ENCODE measurements at regions not wholly inside any gene's neighbourhood (a gene's known extent, or its start where the extent isn't known, plus 50 kb on each side); places are given as distances from the start of the nearest gene placed in this dataset.
A peak's percentile ranks its signal among the peaks of the same experiment; 100 is the strongest.

DNA sequence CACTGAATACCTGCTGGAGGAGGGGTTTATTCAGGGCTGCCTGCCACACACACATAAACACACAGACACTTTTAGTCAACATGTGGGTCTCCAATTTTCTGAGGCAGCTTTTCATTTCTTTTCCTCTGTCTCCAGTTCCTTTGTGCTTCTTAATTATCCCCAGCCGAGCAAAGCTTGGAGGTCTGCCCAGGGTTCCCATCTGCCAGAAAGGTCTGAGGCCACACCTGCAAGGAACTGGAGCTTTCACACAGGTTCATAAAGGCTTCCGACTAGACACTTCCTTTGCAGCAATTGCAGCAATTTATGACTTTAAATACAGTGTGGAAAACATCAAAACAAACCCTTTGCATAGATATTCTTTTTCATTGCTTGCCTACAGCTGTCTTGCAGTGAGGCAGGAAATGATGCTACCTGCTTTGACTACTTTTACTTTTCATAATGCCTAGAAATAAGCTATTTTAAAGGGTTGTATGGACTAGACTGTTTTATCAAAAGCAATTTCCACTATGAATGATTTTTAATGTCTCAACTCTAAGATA lies 1318.9 kb downstream of the AACS start:
- no peak overlapping the region for H3K4me3 ChIP-seq (ENCODE audit: low read depth, low read length)
- TF ChIP-seq, protein P1, sequence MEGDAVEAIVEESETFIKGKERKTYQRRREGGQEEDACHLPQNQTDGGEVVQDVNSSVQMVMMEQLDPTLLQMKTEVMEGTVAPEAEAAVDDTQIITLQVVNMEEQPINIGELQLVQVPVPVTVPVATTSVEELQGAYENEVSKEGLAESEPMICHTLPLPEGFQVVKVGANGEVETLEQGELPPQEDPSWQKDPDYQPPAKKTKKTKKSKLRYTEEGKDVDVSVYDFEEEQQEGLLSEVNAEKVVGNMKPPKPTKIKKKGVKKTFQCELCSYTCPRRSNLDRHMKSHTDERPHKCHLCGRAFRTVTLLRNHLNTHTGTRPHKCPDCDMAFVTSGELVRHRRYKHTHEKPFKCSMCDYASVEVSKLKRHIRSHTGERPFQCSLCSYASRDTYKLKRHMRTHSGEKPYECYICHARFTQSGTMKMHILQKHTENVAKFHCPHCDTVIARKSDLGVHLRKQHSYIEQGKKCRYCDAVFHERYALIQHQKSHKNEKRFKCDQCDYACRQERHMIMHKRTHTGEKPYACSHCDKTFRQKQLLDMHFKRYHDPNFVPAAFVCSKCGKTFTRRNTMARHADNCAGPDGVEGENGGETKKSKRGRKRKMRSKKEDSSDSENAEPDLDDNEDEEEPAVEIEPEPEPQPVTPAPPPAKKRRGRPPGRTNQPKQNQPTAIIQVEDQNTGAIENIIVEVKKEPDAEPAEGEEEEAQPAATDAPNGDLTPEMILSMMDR (IDR thresholded peaks at IDR 0.05; ENCODE audit: low read depth, low read length), result no peak
- no peak overlapping the region for H3K27ac ChIP-seq (ENCODE audit: low read depth, low read length)
- no peaks in the 10 kb centered on the region for H3K27me3 ChIP-seq (ENCODE audit: control insufficient read depth, insufficient read depth, low read length)
- DNase-seq (ENCODE audit: low read depth, low spot score), result no peak
- ChIA-PET CTCF (no interaction called here), POLR2A (no interaction called here)
- peaks cover 11% of the 10 kb centered on the region for H3K9me3 ChIP-seq (ENCODE audit: control insufficient read depth, insufficient read depth, low read length)

GRCh38 chr12:126385785-126386184 lies 1320.5 kb downstream of the AACS start:
- no peaks in the 10 kb centered on the region for H3K27me3 ChIP-seq (ENCODE audit: control insufficient read depth, insufficient read depth, low read length)
- DNase-seq (ENCODE audit: low read depth, low spot score), result no peak
- H3K9me3 ChIP-seq (ENCODE audit: control insufficient read depth, insufficient read depth, low read length), result peaks cover 14% of the 10 kb centered on the region
- no peak overlapping the region for H3K27ac ChIP-seq (ENCODE audit: low read depth, low read length)
- TF ChIP-seq, protein P1 (IDR thresholded peaks at IDR 0.05; ENCODE audit: low read depth, low read length), result no peak
- no peak overlapping the region for H3K4me3 ChIP-seq (ENCODE audit: low read depth, low read length)
- POLR2A ChIA-PET, result no interaction called here
- CTCF ChIA-PET, result no interaction called here

DNA sequence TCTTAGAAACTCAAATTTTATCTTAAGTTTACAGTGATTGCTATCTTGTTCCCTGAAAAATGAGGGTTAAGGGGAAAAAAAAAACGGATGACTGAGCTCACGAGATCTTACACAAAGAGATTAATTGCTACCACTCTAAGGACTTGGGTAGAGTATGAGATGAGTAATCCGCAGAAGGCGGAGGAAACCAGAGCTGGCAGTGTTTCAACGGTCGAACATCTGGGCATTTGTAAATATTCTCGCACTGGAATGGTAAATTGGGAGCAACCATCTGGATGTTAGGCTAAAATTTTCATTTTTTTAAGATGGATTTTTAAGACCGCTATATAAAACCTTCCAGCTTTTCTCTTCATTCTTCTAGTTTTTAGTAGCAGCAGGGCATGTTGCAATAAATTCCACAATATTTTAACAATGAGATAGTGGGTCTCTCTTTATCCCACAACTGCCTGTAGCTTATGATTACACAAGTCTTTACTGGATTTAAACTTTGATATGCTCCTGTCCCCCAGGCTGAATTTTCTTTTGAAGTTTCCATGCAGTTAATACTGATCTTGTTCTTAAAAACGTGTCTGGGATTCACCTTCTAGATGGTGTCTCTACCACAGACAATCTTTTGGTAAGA lies 1324.1 kb downstream of the AACS start:
- Histone ChIP-seq H3K4me3 (ENCODE audit: low read depth, low read length) (no peak overlapping the region), H3K9me3 (ENCODE audit: control insufficient read depth, insufficient read depth, low read length) (peaks cover 26% of the 10 kb centered on the region), H3K27ac (ENCODE audit: low read depth, low read length) (no peak overlapping the region), H3K27me3 (ENCODE audit: control insufficient read depth, insufficient read depth, low read length) (no peaks in the 10 kb centered on the region)
- TF ChIP-seq, protein P1 (IDR thresholded peaks at IDR 0.05; ENCODE audit: low read depth, low read length), result no peak
- peak; percentile 6 for DNase-seq (ENCODE audit: low read depth, low spot score)
- ChIA-PET CTCF (no interaction called here), POLR2A (no interaction called here)

DNA sequence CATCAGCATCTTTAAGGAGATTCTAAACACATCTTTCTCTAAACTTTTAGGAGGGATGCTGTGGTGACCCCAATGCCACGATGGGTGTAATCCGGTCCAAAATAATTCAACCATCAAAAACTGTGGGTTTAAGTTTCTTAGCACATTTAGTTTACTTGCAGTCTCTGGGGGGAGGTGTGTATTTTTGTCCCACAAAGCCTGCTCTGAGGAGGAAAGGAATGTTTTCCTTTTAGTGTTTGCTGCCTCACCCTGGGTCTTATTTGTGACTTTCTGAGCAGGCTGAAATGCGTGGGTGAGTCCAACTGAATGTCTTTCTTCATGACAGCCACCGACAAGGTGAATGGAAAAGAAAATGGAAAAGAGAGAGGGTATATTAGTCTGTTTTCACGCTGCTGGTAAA lies 1324.7 kb downstream of the AACS start:
- ChIA-PET CTCF (no interaction called here), POLR2A (no interaction called here)
- no peaks in the 10 kb centered on the region for H3K27me3 ChIP-seq (ENCODE audit: control insufficient read depth, insufficient read depth, low read length)
- peaks cover 26% of the 10 kb centered on the region for H3K9me3 ChIP-seq (ENCODE audit: control insufficient read depth, insufficient read depth, low read length)
- TF ChIP-seq, protein P1 (IDR thresholded peaks at IDR 0.05; ENCODE audit: low read depth, low read length), result no peak
- DNase-seq (ENCODE audit: low read depth, low spot score), result no peak
- no peak overlapping the region for H3K4me3 ChIP-seq (ENCODE audit: low read depth, low read length)
- H3K27ac ChIP-seq (ENCODE audit: low read depth, low read length), result peak overlapping the region; percentile 21

DNA sequence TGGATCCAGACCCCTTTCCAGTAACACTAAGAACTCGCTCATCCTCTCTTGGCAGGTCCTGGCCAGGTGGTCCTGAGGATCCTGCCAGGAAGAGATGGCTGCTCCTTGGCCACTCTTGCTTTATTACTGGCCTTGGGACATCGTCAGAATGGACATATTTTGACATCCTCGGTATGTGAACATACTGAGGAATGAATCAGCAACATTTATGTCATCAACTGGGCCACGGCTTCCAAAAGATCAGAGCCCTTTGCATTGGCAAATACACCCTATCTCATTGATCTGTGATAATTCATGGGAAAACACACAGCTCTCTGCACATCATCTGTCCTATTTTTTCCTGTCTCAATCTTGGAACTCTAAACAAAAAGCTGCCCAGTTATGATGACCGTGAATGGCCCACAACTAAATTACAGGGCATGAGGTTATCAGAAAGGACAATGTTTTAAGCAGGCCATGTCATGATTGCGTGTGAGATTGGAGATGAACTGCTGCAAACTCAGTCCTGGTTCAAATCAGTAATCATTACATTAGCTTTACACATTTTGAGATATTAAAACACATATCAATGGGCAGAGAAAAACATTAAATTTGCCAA lies 1325.8 kb downstream of the AACS start:
- POLR2A ChIA-PET, result no interaction called here
- Histone ChIP-seq H3K27me3 (ENCODE audit: control insufficient read depth, insufficient read depth, low read length) (no peaks in the 10 kb centered on the region), H3K4me3 (ENCODE audit: low read depth, low read length) (no peak overlapping the region), H3K27ac (ENCODE audit: low read depth, low read length) (no peak overlapping the region), H3K9me3 (ENCODE audit: control insufficient read depth, insufficient read depth, low read length) (peaks cover 22% of the 10 kb centered on the region)
- no peak for DNase-seq (ENCODE audit: low read depth, low spot score)
- TF ChIP-seq, protein P1 (IDR thresholded peaks at IDR 0.05; ENCODE audit: low read depth, low read length), result no peak
- CTCF ChIA-PET, result no interaction called here
